ENCODE measurements at regions not wholly inside any gene's neighbourhood (a gene's known extent, or its start where the extent isn't known, plus 50 kb on each side); places are given as distances from the start of the nearest gene placed in this dataset.

DNA sequence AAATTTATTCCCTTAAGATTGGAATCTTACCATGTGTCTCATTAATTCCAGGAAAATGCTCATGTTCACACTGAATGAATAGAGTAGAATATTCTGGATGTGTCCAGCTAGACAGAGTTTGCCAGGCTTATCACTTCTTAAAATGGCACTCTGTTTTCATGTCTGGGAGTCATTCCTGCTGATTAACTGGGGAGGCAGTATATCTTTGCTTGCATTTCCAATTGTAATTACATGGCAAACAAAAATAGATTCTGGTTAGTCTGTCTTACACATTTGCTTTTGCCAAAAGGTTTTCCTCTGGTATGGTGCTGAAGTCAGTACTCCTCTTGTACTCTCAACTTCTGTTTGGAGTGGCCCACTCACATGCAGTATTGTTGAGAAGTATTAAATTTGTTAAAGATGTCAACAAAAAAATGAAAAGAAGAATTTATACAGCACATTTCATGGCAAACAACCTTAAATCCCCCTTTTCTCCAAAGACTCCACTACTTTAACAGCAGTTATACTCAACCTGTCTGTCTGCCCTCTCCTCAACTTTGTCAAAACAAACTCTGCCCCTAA is 70.2 kb downstream of the TENT5A start:
- no peak for TF ChIP-seq SUZ12 (IDR thresholded peaks at IDR 0.05; ENCODE audit: extremely low read depth, insufficient read depth, insufficient read length)
- H3K9me3 ChIP-seq (ENCODE audit: insufficient read depth, low read length) = no peaks in the 10 kb centered on the region
- no peak overlapping the region for H3K9ac ChIP-seq (ENCODE audit: insufficient read length, low read depth)
- no peaks in the 10 kb centered on the region for H3K4me1 ChIP-seq (ENCODE audit: insufficient read depth, insufficient read length)
- DNase-seq (ENCODE audit: low read depth, low spot score) = no peak
- no peaks in the 10 kb centered on the region for H3K27me3 ChIP-seq (ENCODE audit: insufficient read depth, insufficient read length)
- no peaks in the 10 kb centered on the region for H3K36me3 ChIP-seq (ENCODE audit: insufficient read depth, insufficient read length, low read length)
- no peak overlapping the region for H3K4me3 ChIP-seq (ENCODE audit: insufficient read length, low read depth)

DNA sequence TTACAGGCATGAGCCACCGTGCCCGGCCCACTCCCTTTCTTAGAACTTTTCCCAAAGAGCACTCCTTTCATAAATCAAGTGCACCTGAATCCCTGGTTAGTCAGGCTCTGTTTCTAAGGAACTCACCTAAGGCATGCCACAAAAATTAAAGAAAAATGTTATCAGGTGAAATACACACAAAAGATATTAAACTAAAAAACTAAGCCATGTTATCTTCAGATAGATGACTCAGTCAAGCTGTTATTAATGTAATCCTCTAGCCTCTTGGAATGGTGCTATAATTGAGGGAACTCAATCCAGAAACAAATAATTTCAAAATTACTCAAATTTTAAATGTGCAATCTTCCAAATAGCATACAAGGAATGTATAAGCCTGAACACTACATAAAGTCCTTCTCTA is 83.0 kb downstream of the TENT5A start:
- H3K27me3 ChIP-seq (ENCODE audit: insufficient read depth, insufficient read length) = no peaks in the 10 kb centered on the region
- H3K36me3 ChIP-seq (ENCODE audit: insufficient read depth, insufficient read length, low read length) = no peaks in the 10 kb centered on the region
- no peak overlapping the region for H3K9ac ChIP-seq (ENCODE audit: insufficient read length, low read depth)
- H3K4me3 ChIP-seq (ENCODE audit: insufficient read length, low read depth) = no peak overlapping the region
- H3K9me3 ChIP-seq (ENCODE audit: insufficient read depth, low read length) = no peaks in the 10 kb centered on the region
- no peak for TF ChIP-seq SUZ12 (IDR thresholded peaks at IDR 0.05; ENCODE audit: extremely low read depth, insufficient read depth, insufficient read length)
- TF ChIP-seq YY1 (IDR thresholded peaks at IDR 0.05; ENCODE audit: insufficient read depth, insufficient read length) = no peak
- no peak for TF ChIP-seq ZNF274 (IDR thresholded peaks at IDR 0.05; ENCODE audit: low read depth, low read length)
- DNase-seq (ENCODE audit: low read depth, low spot score) = no peak
- no peaks in the 10 kb centered on the region for H3K4me1 ChIP-seq (ENCODE audit: insufficient read depth, insufficient read length)

DNA sequence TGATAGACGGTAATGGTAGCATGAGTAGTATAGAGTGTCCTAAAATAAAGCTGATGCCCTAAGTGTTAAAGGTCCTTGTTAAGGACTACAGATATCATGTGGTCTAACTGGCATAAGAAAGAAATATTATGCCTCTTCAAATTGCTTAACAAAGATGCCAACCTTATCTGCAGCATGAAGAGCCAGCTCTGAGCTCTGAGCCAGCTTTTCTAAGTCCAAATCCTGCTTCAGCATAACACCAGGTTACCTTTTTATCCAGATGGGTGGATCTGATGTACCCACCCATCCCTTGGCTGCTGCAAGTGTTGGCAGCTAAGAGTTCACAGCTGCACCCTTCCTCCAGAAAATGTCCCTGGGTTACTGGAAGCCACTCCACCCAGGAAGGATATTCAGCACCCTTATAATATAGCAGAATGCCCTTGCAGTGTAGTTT is 83.8 kb downstream of the TENT5A start:
- no peaks in the 10 kb centered on the region for H3K9me3 ChIP-seq (ENCODE audit: insufficient read depth, low read length)
- TF ChIP-seq SUZ12 (IDR thresholded peaks at IDR 0.05; ENCODE audit: extremely low read depth, insufficient read depth, insufficient read length) = no peak
- TF ChIP-seq ZNF274 (IDR thresholded peaks at IDR 0.05; ENCODE audit: low read depth, low read length) = no peak
- no peak for TF ChIP-seq YY1 (IDR thresholded peaks at IDR 0.05; ENCODE audit: insufficient read depth, insufficient read length)
- no peak overlapping the region for H3K4me3 ChIP-seq (ENCODE audit: insufficient read length, low read depth)
- no peak overlapping the region for H3K9ac ChIP-seq (ENCODE audit: insufficient read length, low read depth)
- H3K27me3 ChIP-seq (ENCODE audit: insufficient read depth, insufficient read length) = no peaks in the 10 kb centered on the region
- DNase-seq (ENCODE audit: low read depth, low spot score) = no peak
- no peaks in the 10 kb centered on the region for H3K4me1 ChIP-seq (ENCODE audit: insufficient read depth, insufficient read length)
- H3K36me3 ChIP-seq (ENCODE audit: insufficient read depth, insufficient read length, low read length) = no peaks in the 10 kb centered on the region

DNA sequence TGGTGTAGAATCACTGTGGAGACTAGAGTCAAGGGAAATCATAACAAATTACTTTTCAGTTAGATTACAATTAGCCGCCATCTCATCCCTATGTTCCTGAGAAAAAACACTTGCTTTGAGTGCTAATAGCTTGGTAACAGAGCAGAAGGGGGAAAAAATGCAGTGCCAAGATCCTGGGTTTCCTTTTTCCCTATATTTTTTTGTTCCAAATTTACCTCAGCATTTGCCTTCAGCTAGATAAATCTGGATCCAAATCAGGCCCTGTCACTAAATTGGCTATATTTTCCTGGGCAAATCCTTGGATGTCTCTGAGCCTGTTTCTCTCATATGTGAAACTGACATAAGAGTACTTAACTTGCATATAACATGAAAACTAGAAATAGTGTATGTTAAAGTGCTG is 86.0 kb downstream of the TENT5A start:
- H3K27me3 ChIP-seq (ENCODE audit: insufficient read depth, insufficient read length) = no peaks in the 10 kb centered on the region
- no peaks in the 10 kb centered on the region for H3K36me3 ChIP-seq (ENCODE audit: insufficient read depth, insufficient read length, low read length)
- DNase-seq (ENCODE audit: low read depth, low spot score) = no peak
- TF ChIP-seq YY1 (IDR thresholded peaks at IDR 0.05; ENCODE audit: insufficient read depth, insufficient read length) (no peak), ZNF274 (IDR thresholded peaks at IDR 0.05; ENCODE audit: low read depth, low read length) (no peak), SUZ12 (IDR thresholded peaks at IDR 0.05; ENCODE audit: extremely low read depth, insufficient read depth, insufficient read length) (no peak)
- H3K4me1 ChIP-seq (ENCODE audit: insufficient read depth, insufficient read length) = no peaks in the 10 kb centered on the region
- H3K4me3 ChIP-seq (ENCODE audit: insufficient read length, low read depth) = no peak overlapping the region
- no peak overlapping the region for H3K9ac ChIP-seq (ENCODE audit: insufficient read length, low read depth)
- no peaks in the 10 kb centered on the region for H3K9me3 ChIP-seq (ENCODE audit: insufficient read depth, low read length)

DNA sequence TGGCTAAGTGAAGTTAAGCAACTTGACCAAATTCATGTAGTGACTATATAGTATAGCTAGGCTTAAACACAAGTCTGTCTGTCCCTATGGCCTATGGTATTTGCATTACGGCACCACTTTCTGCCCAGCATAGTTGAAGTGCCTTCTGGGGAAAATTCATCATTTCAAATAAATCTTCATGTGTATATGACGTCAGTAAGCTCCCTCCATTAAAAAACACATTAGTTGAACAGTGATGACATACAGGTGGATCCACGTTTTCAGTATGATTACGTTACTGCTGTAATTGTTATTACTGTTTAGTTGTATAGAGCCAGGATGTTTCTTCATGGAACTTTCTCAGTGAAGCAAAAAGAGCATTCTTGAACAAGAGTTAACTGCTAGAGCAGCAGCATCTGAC is 96.2 kb downstream of the TENT5A start:
- no peak for DNase-seq (ENCODE audit: low read depth, low spot score)
- H3K9ac ChIP-seq (ENCODE audit: insufficient read length, low read depth) = no peak overlapping the region
- no peaks in the 10 kb centered on the region for H3K4me1 ChIP-seq (ENCODE audit: insufficient read depth, insufficient read length)
- H3K36me3 ChIP-seq (ENCODE audit: insufficient read depth, insufficient read length, low read length) = no peaks in the 10 kb centered on the region
- H3K9me3 ChIP-seq (ENCODE audit: insufficient read depth, low read length) = no peaks in the 10 kb centered on the region
- TF ChIP-seq ZNF274 (IDR thresholded peaks at IDR 0.05; ENCODE audit: low read depth, low read length) (no peak), YY1 (IDR thresholded peaks at IDR 0.05; ENCODE audit: insufficient read depth, insufficient read length) (no peak), SUZ12 (IDR thresholded peaks at IDR 0.05; ENCODE audit: extremely low read depth, insufficient read depth, insufficient read length) (no peak)
- H3K4me3 ChIP-seq (ENCODE audit: insufficient read length, low read depth) = no peak overlapping the region
- no peaks in the 10 kb centered on the region for H3K27me3 ChIP-seq (ENCODE audit: insufficient read depth, insufficient read length)

DNA sequence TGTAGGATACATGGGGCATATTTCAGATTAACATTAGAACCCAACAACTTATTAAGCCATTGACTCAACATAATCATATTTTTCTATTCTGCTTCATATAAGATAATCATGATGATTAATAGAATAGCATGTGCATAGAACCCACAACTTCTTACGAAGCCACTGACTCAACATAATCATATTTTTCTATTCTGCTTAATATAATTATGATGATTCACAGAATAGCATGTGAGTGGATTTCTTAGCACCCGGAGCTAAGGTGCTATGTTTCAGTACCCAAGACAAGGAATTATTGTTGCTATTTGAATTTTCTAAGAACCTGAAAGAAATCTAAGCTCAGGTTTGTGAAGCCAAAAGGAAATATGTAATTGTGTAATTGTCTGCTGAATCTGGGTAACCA is 96.8 kb downstream of the TENT5A start:
- Histone ChIP-seq H3K4me1 (ENCODE audit: insufficient read depth, insufficient read length) (no peaks in the 10 kb centered on the region), H3K36me3 (ENCODE audit: insufficient read depth, insufficient read length, low read length) (no peaks in the 10 kb centered on the region), H3K9me3 (ENCODE audit: insufficient read depth, low read length) (no peaks in the 10 kb centered on the region), H3K27me3 (ENCODE audit: insufficient read depth, insufficient read length) (no peaks in the 10 kb centered on the region), H3K4me3 (ENCODE audit: insufficient read length, low read depth) (no peak overlapping the region), H3K9ac (ENCODE audit: insufficient read length, low read depth) (no peak overlapping the region)
- DNase-seq (ENCODE audit: low read depth, low spot score) = no peak
- TF ChIP-seq ZNF274 (IDR thresholded peaks at IDR 0.05; ENCODE audit: low read depth, low read length) (no peak), YY1 (IDR thresholded peaks at IDR 0.05; ENCODE audit: insufficient read depth, insufficient read length) (no peak), SUZ12 (IDR thresholded peaks at IDR 0.05; ENCODE audit: extremely low read depth, insufficient read depth, insufficient read length) (no peak)

DNA sequence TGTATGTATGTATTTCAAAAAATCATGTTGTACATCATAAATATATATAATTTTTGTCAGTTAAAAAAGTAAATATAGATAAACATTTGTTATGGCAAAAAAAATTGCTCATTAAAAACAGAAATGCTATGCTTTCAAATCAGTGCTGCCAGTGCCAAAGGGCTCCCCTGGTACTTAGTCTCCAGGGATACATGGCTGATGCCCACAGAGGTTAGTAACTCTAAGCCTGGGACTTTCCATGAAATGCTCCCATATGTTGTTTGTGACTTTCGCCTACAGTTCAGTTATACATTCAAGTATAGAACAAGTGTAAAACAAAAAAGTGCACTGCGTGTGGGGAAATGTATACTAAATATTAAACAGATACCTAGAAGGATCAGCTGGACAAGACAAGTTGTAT is 104.0 kb downstream of the TENT5A start:
- H3K27me3 ChIP-seq (ENCODE audit: insufficient read depth, insufficient read length) = no peaks in the 10 kb centered on the region
- no peak overlapping the region for H3K9ac ChIP-seq (ENCODE audit: insufficient read length, low read depth)
- no peaks in the 10 kb centered on the region for H3K4me1 ChIP-seq (ENCODE audit: insufficient read depth, insufficient read length)
- no peaks in the 10 kb centered on the region for H3K36me3 ChIP-seq (ENCODE audit: insufficient read depth, insufficient read length, low read length)
- TF ChIP-seq YY1 (IDR thresholded peaks at IDR 0.05; ENCODE audit: insufficient read depth, insufficient read length) (no peak), SUZ12 (IDR thresholded peaks at IDR 0.05; ENCODE audit: extremely low read depth, insufficient read depth, insufficient read length) (no peak), ZNF274 (IDR thresholded peaks at IDR 0.05; ENCODE audit: low read depth, low read length) (no peak)
- H3K4me3 ChIP-seq (ENCODE audit: insufficient read length, low read depth) = no peak overlapping the region
- H3K9me3 ChIP-seq (ENCODE audit: insufficient read depth, low read length) = no peaks in the 10 kb centered on the region
- no peak for DNase-seq (ENCODE audit: low read depth, low spot score)

Data from NT2/D1 (cell line).